Parathyroid adenoma (tissue), 2 donors: ENCODE measurements at regions not wholly inside any gene's neighbourhood (a gene's known extent, or its start where the extent isn't known, plus 50 kb on each side); places are given as distances from the start of the nearest gene placed in this dataset.

Experiments used
- H2AFZ ChIP-seq: fragments of 300-600 bp; sonication (generic); one replicate; pipeline ENCODE4 v1.7.0; 2017; ENCODE audit warnings: antibody characterized with exemption, mild to moderate bottlenecking
- H3K27ac ChIP-seq: fragments of 300-600 bp; sonication (generic); one replicate; pipeline ENCODE4 v1.7.0; 2017
- H3K27me3 ChIP-seq: fragments of 300-600 bp; sonication (generic); one replicate; pipeline ENCODE4 v1.7.0; 2017; ENCODE audit warnings: low read length; ENCODE audit not compliant: control insufficient read depth, insufficient read depth
- H3K36me3 ChIP-seq: fragments of 300-600 bp; sonication (generic); one replicate; pipeline ENCODE4 v1.7.0; 2017; ENCODE audit warnings: low read length; ENCODE audit not compliant: control insufficient read depth, insufficient read depth
- H3K4me1 ChIP-seq: fragments of 300-600 bp; sonication (generic); one replicate; pipeline ENCODE4 v1.7.0; 2017; ENCODE audit warnings: control low read depth
- H3K4me2 ChIP-seq: fragments of 300-600 bp; sonication (generic); one replicate; pipeline ENCODE4 v1.7.0; 2017; ENCODE audit warnings: low read length
- H3K4me3 ChIP-seq: fragments of 300-600 bp; sonication (generic); one replicate; pipeline ENCODE4 v1.7.0; 2017; ENCODE audit warnings: low read depth, low read length
- H3K79me2 ChIP-seq: fragments of 300-600 bp; sonication (generic); one replicate; pipeline ENCODE4 v1.7.0; 2017; ENCODE audit warnings: control low read depth
- H3K9ac ChIP-seq: fragments of 300-600 bp; sonication (generic); one replicate; pipeline ENCODE4 v1.7.0; 2017; ENCODE audit warnings: mild to moderate bottlenecking
- H3K9me3 ChIP-seq: fragments of 300-600 bp; sonication (generic); one replicate; pipeline ENCODE4 v1.7.0; 2017; ENCODE audit warnings: low read length; ENCODE audit not compliant: control insufficient read depth
- CTCF ChIP-seq: fragments of 300-600 bp; sonication (generic); IDR thresholded peaks from one replicate; pipeline ENCODE4 v1.7.0; 2017; ENCODE audit warnings: antibody characterized with exemption, mild to moderate bottlenecking
- donor health status: primary hyperparathyroidism.

DNA sequence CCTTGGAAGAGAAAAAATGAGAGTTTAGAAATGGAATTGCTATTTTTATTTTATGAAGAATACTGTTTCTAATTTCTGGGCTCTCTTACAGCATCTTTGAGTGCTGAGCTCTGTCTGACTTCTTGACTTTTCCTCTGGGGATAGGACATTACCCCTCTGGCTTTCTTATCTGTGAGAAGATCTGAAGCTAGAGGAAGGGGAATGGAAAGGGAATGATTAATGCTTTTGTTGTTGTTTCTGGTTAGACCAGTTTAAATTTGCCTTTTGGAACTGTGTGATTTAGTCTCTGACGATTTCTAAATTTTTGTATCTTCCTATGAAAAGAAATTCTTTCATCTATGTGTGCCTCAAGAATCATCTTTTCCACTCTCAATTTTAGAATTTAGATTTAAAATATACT lies 811.4 kb downstream of the REEP3 start:
- Histone ChIP-seq H3K9me3 (no peaks in the 10 kb centered on the region), H3K4me1 (no peaks in the 10 kb centered on the region), H3K4me2 (no peak overlapping the region), H3K79me2 (no peaks in the 10 kb centered on the region), H3K36me3 (no peaks in the 10 kb centered on the region), H3K9ac (no peak overlapping the region), H3K4me3 (no peak overlapping the region), H3K27ac (no peak overlapping the region), H3K27me3 (no peaks in the 10 kb centered on the region), H2AFZ (no peak overlapping the region)
- no peak for TF ChIP-seq CTCF

DNA sequence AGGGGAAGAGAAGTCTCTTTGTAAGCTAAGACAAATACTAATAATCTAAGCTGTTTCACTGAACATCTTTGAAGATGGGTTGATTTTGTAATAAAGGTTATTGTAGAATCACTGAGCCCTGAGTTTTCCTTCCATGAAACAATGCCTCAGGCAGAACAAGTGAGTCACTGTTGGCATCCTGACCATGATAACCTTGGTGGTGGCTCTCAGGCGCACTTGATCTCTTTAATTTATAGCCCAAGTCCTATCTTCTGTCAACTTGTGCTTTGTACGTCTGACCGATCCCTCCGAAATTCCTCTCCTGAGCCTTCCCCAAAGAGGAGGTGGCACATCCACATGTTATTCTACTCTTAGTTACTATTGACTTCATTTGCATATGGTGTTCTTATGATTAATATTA lies 812.9 kb downstream of the REEP3 start:
- Histone ChIP-seq H3K9me3 (no peaks in the 10 kb centered on the region), H3K27ac (no peak overlapping the region), H2AFZ (no peak overlapping the region), H3K27me3 (no peaks in the 10 kb centered on the region), H3K4me3 (no peak overlapping the region), H3K79me2 (no peaks in the 10 kb centered on the region), H3K4me1 (no peaks in the 10 kb centered on the region), H3K36me3 (no peaks in the 10 kb centered on the region), H3K4me2 (no peak overlapping the region), H3K9ac (no peak overlapping the region)
- TF ChIP-seq CTCF = no peak

DNA sequence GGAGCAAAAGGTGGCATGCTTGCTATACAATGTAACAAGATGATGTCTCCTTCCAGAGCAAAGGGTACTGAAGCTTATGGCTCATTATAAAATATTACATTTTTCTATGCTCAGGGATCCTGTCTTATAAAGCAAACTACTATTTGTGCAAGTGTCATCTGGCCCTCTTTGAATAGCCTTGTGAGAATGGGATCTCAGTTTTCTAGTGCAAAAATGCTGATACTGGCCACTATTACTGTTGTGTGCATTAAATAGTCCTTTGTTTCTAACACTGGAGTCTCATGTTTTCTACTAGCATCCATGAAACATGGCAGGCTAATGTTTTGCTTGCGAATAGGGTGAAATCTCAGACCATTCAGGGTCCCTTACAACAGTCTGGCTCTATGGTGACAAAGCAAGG lies 823.0 kb downstream of the REEP3 start:
- Histone ChIP-seq H3K4me2 (no peak overlapping the region), H3K36me3 (no peaks in the 10 kb centered on the region), H3K27me3 (no peaks in the 10 kb centered on the region), H3K79me2 (no peaks in the 10 kb centered on the region), H3K9ac (no peak overlapping the region), H3K9me3 (no peaks in the 10 kb centered on the region), H3K27ac (no peak overlapping the region), H3K4me1 (no peaks in the 10 kb centered on the region), H2AFZ (no peak overlapping the region), H3K4me3 (no peak overlapping the region)
- TF ChIP-seq CTCF = no peak

DNA sequence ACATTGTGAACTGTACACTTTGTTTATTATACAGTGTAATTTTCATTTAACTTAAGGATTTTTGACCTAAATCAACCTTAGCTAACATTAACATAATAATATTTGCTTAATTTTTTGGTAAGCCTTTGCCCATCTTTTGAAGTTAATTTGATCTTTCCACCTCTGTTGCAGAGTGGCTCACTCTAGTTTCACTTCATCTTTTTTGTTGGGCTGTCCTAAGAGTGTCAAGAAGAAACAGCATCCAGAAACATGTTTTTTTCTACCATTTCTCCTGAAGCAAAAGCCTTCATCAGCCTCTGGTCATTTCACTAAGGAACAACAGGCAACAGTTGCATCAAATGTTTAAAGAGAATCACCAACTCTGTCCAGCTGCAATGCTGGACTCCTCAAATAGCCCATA lies 824.7 kb downstream of the REEP3 start:
- H3K79me2 ChIP-seq = no peaks in the 10 kb centered on the region
- H3K36me3 ChIP-seq = no peaks in the 10 kb centered on the region
- H3K27me3 ChIP-seq = no peaks in the 10 kb centered on the region
- no peaks in the 10 kb centered on the region for H3K9me3 ChIP-seq
- H2AFZ ChIP-seq = no peak overlapping the region
- no peak for TF ChIP-seq CTCF
- H3K27ac ChIP-seq = no peak overlapping the region
- H3K9ac ChIP-seq = no peak overlapping the region
- no peak overlapping the region for H3K4me2 ChIP-seq
- H3K4me1 ChIP-seq = no peaks in the 10 kb centered on the region
- H3K4me3 ChIP-seq = no peak overlapping the region

- H3K79me2 ChIP-seq = no peaks in the 10 kb centered on the region
- no peak overlapping the region for H3K4me2 ChIP-seq
- no peak overlapping the region for H3K27ac ChIP-seq
- no peak overlapping the region for H2AFZ ChIP-seq
- no peak overlapping the region for H3K9ac ChIP-seq
- no peaks in the 10 kb centered on the region for H3K27me3 ChIP-seq
- no peak overlapping the region for H3K4me3 ChIP-seq
- TF ChIP-seq CTCF = no peak
- H3K4me1 ChIP-seq = no peaks in the 10 kb centered on the region
- no peaks in the 10 kb centered on the region for H3K36me3 ChIP-seq
- H3K9me3 ChIP-seq = no peaks in the 10 kb centered on the region
Observed at GRCh38 chr10:64346389-64346788, 825.2 kb downstream of the REEP3 start.
